Stomach (tissue), 4 donors: ENCODE measurements at regions not wholly inside any gene's neighbourhood (a gene's known extent, or its start where the extent isn't known, plus 50 kb on each side); places are given as distances from the start of the nearest gene placed in this dataset.

Source experiments
- EP300 ChIP-seq: sonication (generic); formaldehyde crosslinking; IDR thresholded peaks from one replicate; pipeline ENCODE4 v1.6.1; 2017; ENCODE audit warnings: antibody characterized with exemption
- POLR2A ChIP-seq, 4 donors: fragments of 450-650 bp; IDR thresholded peaks; one replicate each; pipeline ENCODE4 v1.6.1; 2016; ENCODE audit warnings: antibody characterized with exemption in 4 of 4, control low read depth in 2 of 4, mild to moderate bottlenecking in 1 of 4, moderate library complexity in 1 of 4
- TF ChIP-seq, protein P1 (sequence below), 7 experiments: fragments of 450-650 bp in 4 of 7; fragments of 200-600 bp in 3 of 7; sonication (generic) in 3 of 7; IDR thresholded peaks; one replicate each; pipeline ENCODE4 v1.5.1; 2016 to 2019; ENCODE audit warnings: antibody characterized with exemption in 7 of 7, control low read depth in 2 of 7, mild to moderate bottlenecking in 1 of 7

DNA sequence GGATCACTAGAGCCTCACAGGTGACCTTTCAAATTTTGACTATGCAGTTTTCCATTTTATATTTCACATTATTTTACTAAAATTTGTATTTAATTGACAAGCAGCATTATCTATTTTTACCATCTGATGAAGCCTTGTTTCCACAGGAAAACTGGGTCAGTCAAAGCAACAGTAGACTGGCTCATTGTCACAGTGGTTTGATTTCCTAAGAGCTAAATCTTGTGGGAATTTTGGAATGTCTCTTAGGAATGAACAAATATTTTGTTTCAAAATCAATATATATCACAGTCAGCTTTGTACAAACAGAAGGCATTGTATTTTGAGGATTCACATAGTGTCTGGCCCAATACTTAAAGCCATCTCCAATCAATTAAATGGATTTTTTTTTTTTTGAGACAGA lies 152.6 kb upstream of the RNPC3 start:
- TF ChIP-seq, protein P1, sequence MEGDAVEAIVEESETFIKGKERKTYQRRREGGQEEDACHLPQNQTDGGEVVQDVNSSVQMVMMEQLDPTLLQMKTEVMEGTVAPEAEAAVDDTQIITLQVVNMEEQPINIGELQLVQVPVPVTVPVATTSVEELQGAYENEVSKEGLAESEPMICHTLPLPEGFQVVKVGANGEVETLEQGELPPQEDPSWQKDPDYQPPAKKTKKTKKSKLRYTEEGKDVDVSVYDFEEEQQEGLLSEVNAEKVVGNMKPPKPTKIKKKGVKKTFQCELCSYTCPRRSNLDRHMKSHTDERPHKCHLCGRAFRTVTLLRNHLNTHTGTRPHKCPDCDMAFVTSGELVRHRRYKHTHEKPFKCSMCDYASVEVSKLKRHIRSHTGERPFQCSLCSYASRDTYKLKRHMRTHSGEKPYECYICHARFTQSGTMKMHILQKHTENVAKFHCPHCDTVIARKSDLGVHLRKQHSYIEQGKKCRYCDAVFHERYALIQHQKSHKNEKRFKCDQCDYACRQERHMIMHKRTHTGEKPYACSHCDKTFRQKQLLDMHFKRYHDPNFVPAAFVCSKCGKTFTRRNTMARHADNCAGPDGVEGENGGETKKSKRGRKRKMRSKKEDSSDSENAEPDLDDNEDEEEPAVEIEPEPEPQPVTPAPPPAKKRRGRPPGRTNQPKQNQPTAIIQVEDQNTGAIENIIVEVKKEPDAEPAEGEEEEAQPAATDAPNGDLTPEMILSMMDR (IDR thresholded peaks at IDR 0.05) = no peak
- TF ChIP-seq EP300 = no peak
- no peak for TF ChIP-seq POLR2A (IDR thresholded peaks at IDR 0.05)
